ENCODE measurements at regions not wholly inside any gene's neighbourhood (a gene's known extent, or its start where the extent isn't known, plus 50 kb on each side); places are given as distances from the start of the nearest gene placed in this dataset.

DNA sequence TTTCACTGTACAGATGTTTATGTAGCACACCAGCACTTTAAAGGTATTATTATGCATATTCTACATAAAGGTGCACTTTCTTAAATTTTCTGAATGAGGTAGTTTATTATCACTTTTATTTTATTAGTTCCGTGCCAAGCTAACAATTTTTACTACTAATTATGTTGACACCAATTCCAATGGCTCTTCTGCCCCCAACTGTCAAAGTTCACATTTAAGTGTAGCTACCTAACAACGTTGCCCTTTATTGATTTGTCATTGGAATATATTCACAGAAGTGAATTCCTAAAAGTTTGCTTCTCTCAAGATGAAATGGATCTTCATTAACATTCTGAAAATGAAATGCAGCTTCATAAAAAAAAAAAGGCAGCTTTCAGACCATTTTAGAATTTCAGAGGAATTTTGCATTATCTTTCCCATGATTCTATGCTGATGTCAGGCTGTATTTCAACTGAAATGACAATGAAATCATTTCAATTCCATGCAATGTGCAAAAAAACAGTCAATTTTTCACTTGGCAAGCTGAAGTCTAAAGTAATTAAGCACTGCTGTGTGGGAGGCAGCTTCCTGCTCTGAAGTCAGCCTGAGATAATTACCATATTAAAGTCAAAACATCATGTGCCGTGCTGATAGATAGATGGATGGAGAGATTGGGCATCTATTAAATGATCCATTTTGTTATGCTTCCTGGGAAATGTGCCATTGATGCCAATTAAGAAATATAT is 229.2 kb downstream of the TTLL7 start:
- no peak for FAIRE-seq

DNA sequence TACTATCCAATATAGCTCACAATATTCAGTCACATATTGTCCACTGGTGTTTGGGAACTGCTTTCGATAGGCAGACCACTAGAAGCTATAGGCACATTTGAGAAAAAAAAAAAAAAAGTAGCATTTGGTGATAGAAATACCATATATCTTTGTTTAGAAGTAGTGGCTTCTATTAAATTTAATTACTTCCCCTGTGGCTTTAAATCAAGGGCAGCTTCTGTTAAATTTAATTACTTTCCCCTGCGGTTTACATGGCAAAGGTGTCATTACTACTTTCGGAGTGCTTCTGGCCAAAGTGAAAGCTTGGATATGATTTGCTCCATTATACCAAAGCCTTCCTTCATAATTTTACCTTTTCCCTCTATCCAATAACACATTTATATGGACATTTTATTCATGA is 229.9 kb downstream of the TTLL7 start:
- no peak for FAIRE-seq

DNA sequence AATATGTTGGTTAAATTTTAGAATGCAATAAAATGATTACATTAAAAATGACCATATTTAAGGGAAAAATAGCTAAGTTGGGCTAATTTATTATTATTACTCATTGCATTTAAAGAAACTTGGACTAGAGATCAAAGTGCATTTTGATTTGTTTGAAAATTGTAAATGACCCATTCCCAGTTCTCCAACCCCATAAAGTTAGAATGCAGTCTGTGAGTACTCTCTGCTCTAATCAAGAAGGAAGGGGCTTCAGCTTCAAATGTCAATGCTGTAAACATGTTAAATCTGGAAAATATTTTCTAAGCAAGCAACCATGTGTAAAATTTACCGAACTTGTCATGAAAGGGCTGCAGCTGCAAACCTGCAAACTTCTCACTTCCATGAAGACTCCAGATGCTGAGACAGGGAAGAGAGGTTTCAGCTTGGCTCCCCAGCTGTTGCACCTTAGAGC is 232.7 kb downstream of the TTLL7 start:
- no peak for FAIRE-seq

- no peak for FAIRE-seq
These were observed 233.8 kb downstream of the TTLL7 start for GRCh38 chr1:83765125-83765524.

GRCh38 chr1:83764209-83764608 is 234.7 kb downstream of the TTLL7 start:
- no peak for FAIRE-seq

DNA sequence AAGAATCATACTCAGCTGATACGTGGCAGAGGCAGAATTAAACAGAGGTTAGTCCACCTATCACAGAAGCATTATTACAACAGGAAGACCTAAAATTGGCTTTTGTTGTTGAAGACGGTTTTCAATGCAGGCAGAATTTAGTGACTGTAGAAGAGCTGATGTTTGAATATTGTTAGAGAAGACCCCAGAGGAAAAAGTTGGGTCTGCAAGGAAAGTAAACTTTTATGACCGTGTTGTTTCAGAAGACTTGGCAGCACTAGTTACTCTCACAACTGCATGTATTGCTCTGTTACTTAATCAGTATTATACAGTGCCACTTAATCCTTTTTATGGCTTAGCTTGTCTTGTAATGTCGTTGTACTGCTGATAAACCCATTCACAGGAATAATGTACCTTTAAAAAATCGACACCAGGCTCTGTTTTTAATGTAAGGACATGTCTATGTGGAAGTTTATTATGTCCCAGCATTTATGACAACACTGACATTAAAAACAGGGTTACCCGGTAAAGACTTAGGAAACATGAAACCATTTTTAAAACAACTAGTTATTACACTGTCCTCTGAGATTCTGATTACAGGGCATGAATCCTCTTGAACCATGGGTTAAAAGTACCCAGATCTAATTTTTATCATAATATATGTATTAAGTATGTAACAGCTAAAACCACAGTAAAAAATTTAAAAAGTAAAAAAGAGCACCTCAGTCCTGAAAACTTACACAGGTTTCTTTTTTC is 235.4 kb downstream of the TTLL7 start:
- no peak for FAIRE-seq

GRCh38 chr1:83762416-83762815 is 236.5 kb downstream of the TTLL7 start:
- no peak for FAIRE-seq

GRCh38 chr1:83762039-83762365 is 236.9 kb downstream of the TTLL7 start:
- FAIRE-seq: no peak

GRCh38 chr1:83761167-83762038 is 237.5 kb downstream of the TTLL7 start:
- no peak for FAIRE-seq

- FAIRE-seq: no peak
These were observed 238.5 kb downstream of the TTLL7 start for GRCh38 chr1:83760226-83761021.

DNA sequence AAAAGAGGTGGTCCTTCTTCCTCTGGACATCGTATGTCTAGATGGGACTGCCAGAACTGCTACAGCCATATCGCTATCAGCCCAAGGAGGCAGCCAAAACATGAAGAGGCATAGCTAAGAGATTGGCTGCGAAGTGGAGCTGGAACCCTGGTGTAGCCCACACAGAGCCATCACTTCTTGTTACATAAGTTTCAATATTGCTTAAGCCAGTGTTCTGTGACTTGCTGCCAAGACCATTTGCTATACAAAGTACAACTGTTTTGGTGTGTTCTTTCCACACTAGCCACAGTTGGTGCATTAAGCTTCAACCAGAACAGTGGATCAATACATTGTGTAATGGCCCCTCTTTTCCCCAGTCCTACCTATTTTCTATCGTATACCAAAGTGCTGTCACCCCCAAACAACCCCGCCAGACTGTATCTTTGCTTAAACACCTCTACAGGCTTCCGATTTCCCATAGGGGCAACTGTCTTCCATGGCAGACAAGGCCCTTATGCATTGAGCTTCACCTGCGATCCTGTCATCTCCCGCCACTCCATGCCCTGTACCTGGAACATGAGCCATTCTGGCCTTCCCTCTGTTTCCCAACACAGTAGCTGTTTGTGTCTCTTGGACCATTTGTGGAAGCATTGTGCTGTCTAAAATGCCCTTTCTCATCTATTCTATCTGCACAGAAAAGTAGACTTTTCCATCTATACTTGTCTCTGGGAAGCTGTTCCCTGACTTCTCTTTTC is 241.8 kb downstream of the TTLL7 start:
- no peak for FAIRE-seq

DNA sequence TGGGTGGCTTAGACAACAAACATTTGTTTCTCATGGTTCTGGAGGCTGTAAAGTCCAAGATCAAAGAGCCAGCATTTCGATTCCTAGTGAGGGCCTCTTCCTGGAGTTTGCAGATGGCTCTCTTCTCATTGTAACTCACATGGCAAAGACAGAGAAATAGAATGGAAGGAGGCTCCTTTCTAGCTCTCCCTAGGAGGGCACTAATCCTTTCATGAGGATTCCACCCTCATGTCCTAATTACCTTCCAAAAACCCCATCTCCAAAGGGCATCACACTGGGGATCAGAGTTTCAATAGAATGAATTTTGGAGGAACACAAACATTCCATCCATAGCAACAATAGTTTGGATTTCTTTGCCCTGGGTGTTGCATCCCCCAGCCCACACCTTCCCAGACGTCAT is 247.3 kb downstream of the TTLL7 start:
- no peak for FAIRE-seq

GRCh38 chr1:83750201-83750600 is 248.7 kb downstream of the TTLL7 start:
- no peak for FAIRE-seq

DNA sequence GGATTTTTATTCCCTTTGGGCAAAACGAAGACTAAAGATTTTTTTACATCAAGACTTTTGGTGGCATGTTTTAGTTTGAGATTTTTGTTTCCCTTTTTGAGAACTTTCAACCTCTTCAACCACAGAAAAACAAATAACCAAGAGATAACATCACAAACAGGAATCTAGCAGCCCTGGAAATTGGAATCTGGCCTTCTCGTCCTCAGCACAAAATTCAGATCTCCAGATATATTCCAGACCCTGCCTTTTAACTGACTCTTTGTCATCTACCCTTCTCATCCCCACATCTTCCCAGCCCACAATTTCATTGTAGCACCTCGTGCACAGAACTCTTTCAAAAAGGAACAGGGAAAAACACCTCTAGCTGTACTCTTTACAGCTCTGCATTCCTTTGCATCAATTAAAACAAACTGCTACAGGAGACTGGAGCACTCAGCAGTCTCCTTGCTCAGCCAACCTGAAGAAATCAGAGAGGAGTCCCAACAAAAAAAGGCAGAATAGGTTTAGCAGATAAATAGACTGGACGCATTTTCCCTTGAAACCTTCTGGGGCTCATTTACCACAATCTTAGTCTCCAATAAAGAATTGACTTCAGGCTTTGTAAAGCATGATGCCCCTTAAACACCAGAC is 251.0 kb downstream of the TTLL7 start:
- FAIRE-seq: no peak

DNA sequence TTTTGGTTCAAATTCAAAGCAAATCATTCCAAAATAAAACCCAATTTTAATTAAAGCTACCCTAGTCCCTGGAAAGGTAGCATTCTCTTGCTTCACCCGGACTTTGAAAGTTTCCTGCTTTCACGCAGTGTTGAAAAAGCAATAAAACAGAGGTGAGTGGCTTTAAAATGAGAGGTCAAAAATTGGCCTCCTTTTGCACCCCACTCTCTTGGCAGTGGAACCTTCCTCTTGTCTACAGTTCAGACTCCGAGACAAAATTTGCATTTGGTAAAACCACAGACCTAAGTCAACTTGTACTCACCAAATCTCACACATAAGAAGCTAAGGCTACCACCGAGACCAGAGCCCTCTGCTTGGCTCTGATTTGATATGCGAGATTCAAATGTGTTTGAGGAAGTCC is 252.7 kb downstream of the TTLL7 start:
- no peak for FAIRE-seq

DNA sequence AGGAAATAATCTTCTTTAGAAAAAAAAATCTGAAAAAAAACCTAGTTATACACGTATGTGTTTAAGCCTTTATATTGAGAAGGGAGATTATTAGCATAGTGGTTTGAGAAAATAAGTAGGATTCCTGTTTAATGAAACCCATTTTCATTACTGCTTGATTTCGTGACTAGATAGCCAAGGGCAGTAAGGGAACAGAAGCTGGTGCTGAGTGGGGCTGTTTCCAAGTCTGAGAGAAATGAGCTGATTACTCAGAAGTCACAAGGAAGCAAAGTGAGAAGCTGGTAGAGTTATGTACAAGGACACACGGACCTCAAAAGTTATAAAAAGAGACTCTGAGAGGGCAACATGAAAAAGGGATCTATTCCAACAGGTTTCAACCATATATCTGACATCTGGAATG is 256.5 kb downstream of the TTLL7 start:
- no peak for FAIRE-seq

GRCh38 chr1:83741770-83742169 is 257.2 kb downstream of the TTLL7 start:
- no peak for FAIRE-seq

- no peak for FAIRE-seq
These were observed 257.6 kb downstream of the TTLL7 start for GRCh38 chr1:83741348-83741747.

DNA sequence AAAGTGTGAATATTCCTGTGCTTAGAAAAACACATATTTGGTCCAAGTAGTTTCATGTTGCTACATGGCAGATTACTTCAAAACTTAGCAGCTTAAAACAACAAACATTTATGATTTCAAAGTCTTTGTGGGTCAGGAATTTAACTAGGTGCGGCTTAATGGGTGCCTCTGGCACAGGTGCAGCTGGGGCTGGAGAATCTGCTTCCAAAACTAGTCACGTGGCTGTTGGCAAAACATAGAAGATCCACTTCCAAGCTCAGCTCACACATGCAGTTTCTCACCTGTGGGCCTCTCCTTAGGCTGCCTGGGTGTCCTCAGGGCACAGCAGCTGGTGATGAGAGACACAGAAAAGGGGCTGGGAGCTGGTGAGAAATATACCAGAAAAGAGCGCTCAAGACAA is 263.4 kb downstream of the TTLL7 start:
- no peak for FAIRE-seq

DNA sequence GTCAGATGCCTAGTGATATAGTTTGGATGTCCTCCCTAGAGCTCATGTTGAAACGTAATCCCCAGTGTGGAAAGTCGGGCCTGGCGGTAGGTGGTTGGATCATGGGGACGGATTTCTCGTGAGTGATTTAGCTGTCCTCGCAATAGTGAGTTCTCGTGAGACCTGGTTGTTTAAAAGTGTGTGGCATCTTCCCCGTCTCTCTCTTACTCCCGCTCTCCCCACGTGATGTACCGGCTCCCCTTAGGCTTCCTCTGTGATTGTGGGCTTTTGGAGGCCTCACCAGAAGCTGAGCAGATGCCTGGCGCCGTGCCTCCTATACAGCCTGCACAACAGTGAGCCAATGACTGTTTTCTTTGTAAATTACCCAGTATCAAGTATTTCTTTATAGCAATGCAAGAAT is 264.5 kb downstream of the TTLL7 start:
- FAIRE-seq: no peak

GRCh38 chr1:83725735-83726360 is 273.1 kb downstream of the TTLL7 start:
- FAIRE-seq: no peak
